ENCODE measurements at regions not wholly inside any gene's neighbourhood (a gene's known extent, or its start where the extent isn't known, plus 50 kb on each side); places are given as distances from the start of the nearest gene placed in this dataset.

DNA sequence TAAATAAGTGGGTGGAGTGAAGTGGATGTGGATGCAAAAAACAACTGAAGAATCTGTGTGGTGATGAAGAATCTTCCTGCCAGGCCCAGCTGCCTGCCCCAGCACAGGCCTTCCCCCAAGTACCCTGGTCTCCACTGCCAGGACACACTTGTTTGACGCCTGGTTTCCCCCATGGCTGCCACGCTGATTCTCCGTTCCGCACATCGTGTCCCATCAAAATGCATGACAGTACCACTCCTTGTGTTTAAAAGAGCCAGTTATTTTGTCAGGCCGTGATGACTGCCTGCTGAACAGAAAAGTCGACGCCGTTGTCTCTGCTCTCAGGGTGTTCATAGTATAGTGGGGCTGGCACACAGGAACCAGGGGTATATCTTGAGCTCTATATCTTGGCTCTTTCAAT is 50.3 kb upstream of the KYNU start:
- Mint-ChIP-seq H3K9me3 (peaks cover 0 to 5% (median 0%) of the 10 kb centered on the region in 7 donors), H3K4me3 (no peak overlapping the region), H3K36me3 (no peaks in the 10 kb centered on the region), H3K27me3 (ENCODE audit: low read depth in 3 of 3) (peaks cover 4 to 11% (median 5%) of the 10 kb centered on the region in 3 donors), H3K27ac (no peak overlapping the region), H3K4me1 (peaks cover 4% of the 10 kb centered on the region)
- no peak overlapping the region for H2AFZ ChIP-seq (ENCODE audit: insufficient read depth, low read depth, low read length, poor library complexity, severe bottlenecking)
- TF ChIP-seq, protein P1, sequence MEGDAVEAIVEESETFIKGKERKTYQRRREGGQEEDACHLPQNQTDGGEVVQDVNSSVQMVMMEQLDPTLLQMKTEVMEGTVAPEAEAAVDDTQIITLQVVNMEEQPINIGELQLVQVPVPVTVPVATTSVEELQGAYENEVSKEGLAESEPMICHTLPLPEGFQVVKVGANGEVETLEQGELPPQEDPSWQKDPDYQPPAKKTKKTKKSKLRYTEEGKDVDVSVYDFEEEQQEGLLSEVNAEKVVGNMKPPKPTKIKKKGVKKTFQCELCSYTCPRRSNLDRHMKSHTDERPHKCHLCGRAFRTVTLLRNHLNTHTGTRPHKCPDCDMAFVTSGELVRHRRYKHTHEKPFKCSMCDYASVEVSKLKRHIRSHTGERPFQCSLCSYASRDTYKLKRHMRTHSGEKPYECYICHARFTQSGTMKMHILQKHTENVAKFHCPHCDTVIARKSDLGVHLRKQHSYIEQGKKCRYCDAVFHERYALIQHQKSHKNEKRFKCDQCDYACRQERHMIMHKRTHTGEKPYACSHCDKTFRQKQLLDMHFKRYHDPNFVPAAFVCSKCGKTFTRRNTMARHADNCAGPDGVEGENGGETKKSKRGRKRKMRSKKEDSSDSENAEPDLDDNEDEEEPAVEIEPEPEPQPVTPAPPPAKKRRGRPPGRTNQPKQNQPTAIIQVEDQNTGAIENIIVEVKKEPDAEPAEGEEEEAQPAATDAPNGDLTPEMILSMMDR (IDR thresholded peaks at IDR 0.05) = no peak
- no peaks in the 10 kb centered on the region for H4K20me1 ChIP-seq (ENCODE audit: insufficient read depth, low read length)
- H3K4me2 ChIP-seq (replicated peaks; ENCODE audit: extremely low read depth, low read length, poor library complexity, severe bottlenecking) = no peak overlapping the region
- no peak overlapping the region for H3K4me3 ChIP-seq (replicated peaks in 1 of 3; ENCODE audit: low read depth in 2 of 3, low read length in 3 of 3)
- no peaks in the 10 kb centered on the region for H3K27me3 ChIP-seq (ENCODE audit: control insufficient read depth in 2 of 2, insufficient read depth in 2 of 2, low read length in 2 of 2)
- no peaks in the 10 kb centered on the region for H3K4me1 ChIP-seq (ENCODE audit: control insufficient read depth in 1 of 2, insufficient read depth in 2 of 2, low read length in 2 of 2)
- 88% methylated on average over 9 of the region's 9 CpGs for WGBS (ENCODE audit: insufficient coverage)
- no peaks in the 10 kb centered on the region for H3K36me3 ChIP-seq (replicated peaks in 1 of 2; ENCODE audit: control insufficient read depth in 1 of 2, insufficient read depth in 2 of 2, low read length in 2 of 2)
- H3K79me2 ChIP-seq (ENCODE audit: insufficient read depth, low read length) = no peaks in the 10 kb centered on the region
- no peaks in the 10 kb centered on the region for H3K9me3 ChIP-seq (replicated peaks in 1 of 2; ENCODE audit: control insufficient read depth in 1 of 2, insufficient read depth in 1 of 2, low read length in 2 of 2)
- intact Hi-C loops (cut with micrococcal nuclease) = no loop called here
- no peak overlapping the region for H3K9ac ChIP-seq (ENCODE audit: insufficient read depth, low read length, poor library complexity, severe bottlenecking)
- H3K27ac ChIP-seq (ENCODE audit: low read depth in 1 of 2, low read length in 2 of 2) = no peak overlapping the region
- no peak for DNase-seq

DNA sequence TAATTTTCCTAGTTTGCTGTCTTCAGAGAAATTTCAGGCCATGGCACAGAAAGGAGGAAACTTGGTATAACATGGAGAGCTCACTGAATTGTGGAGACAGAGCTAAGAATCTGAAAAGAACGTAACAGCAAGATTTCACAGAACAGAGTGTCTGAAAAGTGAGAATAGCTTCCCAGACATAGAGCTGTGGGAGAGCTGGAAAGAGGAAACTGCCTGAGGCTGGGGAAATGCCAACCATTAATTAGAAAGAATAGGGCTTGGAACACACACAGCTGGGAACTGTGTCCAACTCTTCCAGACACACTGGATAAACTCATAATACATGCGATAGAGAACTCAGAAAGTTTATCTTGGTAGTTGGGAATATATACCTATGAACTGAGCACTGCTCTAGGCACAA is 51.6 kb upstream of the KYNU start:
- H3K9me3 Mint-ChIP-seq = peaks cover 0 to 5% (median 0%) of the 10 kb centered on the region in 7 donors
- TF ChIP-seq, protein P1 (IDR thresholded peaks at IDR 0.05) = no peak
- no peak for DNase-seq
- Histone ChIP-seq H3K9ac (ENCODE audit: insufficient read depth, low read length, poor library complexity, severe bottlenecking) (no peak overlapping the region), H3K9me3 (replicated peaks in 1 of 2; ENCODE audit: control insufficient read depth in 1 of 2, insufficient read depth in 1 of 2, low read length in 2 of 2) (no peaks in the 10 kb centered on the region), H3K79me2 (ENCODE audit: insufficient read depth, low read length) (no peaks in the 10 kb centered on the region), H3K4me2 (replicated peaks; ENCODE audit: extremely low read depth, low read length, poor library complexity, severe bottlenecking) (no peak overlapping the region), H3K36me3 (replicated peaks in 1 of 2; ENCODE audit: control insufficient read depth in 1 of 2, insufficient read depth in 2 of 2, low read length in 2 of 2) (no peaks in the 10 kb centered on the region), H4K20me1 (ENCODE audit: insufficient read depth, low read length) (no peaks in the 10 kb centered on the region), H3K27ac (ENCODE audit: low read depth in 1 of 2, low read length in 2 of 2) (no peak overlapping the region), H3K4me3 (replicated peaks in 1 of 3; ENCODE audit: low read depth in 2 of 3, low read length in 3 of 3) (no peak overlapping the region), H3K4me1 (ENCODE audit: control insufficient read depth in 1 of 2, insufficient read depth in 2 of 2, low read length in 2 of 2) (peaks cover 0 to under 1% of the 10 kb centered on the region in 2 donors), H2AFZ (ENCODE audit: insufficient read depth, low read depth, low read length, poor library complexity, severe bottlenecking) (no peak overlapping the region), H3K27me3 (ENCODE audit: control insufficient read depth in 2 of 2, insufficient read depth in 2 of 2, low read length in 2 of 2) (no peaks in the 10 kb centered on the region)
- H3K36me3 Mint-ChIP-seq = no peaks in the 10 kb centered on the region
- peaks cover 4 to 11% (median 5%) of the 10 kb centered on the region in 3 donors for H3K27me3 Mint-ChIP-seq (ENCODE audit: low read depth in 3 of 3)
- H3K4me3 Mint-ChIP-seq = no peak overlapping the region
- peaks cover 6% of the 10 kb centered on the region for H3K4me1 Mint-ChIP-seq
- H3K27ac Mint-ChIP-seq = no peak overlapping the region
- intact Hi-C loops (cut with micrococcal nuclease) = no loop called here
- WGBS (ENCODE audit: insufficient coverage) = 100% methylated on average over 1 of the region's 2 CpGs
